Colonic mucosa (tissue), 4 donors: ENCODE measurements at regions not wholly inside any gene's neighbourhood (a gene's known extent, or its start where the extent isn't known, plus 50 kb on each side); places are given as distances from the start of the nearest gene placed in this dataset.

ENCODE experiments used
- DNase-seq: peaks from one replicate; pipeline ENCODE4 v3.0.0-alpha.2; 2020
- H3K27ac ChIP-seq: fragments of 200-600 bp; one replicate; pipeline ENCODE4 v1.8.0; 2021
- H3K27me3 ChIP-seq: fragments of 200-600 bp; one replicate; pipeline ENCODE4 v1.8.0; 2021
- H3K36me3 ChIP-seq: fragments of 200-600 bp; one replicate; pipeline ENCODE4 v1.8.0; 2021
- H3K4me1 ChIP-seq: fragments of 200-600 bp; one replicate; pipeline ENCODE4 v1.8.0; 2021; ENCODE audit warnings: mild to moderate bottlenecking
- H3K4me3 ChIP-seq: fragments of 200-600 bp; one replicate; pipeline ENCODE4 v1.8.0; 2021
- H3K9ac ChIP-seq, 2 donors: one replicate each; pipeline ENCODE4 v1.7.0; 2013; ENCODE audit warnings: control low read depth in 2 of 2, low read depth in 2 of 2, low read length in 2 of 2
- H3K9me3 ChIP-seq: fragments of 200-600 bp; one replicate; pipeline ENCODE4 v1.8.0; 2021
- CTCF ChIP-seq: fragments of 200-600 bp; IDR thresholded peaks from one replicate; pipeline ENCODE4 v1.8.0; 2022; ENCODE audit warnings: antibody characterized with exemption, mild to moderate bottlenecking
- intact Hi-C: fragments of 100-400 bp; cut with DNase I; formaldehyde crosslinking; loops from one replicate; pipeline ENCODE4 v1.14.1; 2022
- donor health status: healthy.
- donor health status: DM: no; HTN: no; CAD: no.
- donor health status: DM: no; HTN: no; CAD: no.

DNA sequence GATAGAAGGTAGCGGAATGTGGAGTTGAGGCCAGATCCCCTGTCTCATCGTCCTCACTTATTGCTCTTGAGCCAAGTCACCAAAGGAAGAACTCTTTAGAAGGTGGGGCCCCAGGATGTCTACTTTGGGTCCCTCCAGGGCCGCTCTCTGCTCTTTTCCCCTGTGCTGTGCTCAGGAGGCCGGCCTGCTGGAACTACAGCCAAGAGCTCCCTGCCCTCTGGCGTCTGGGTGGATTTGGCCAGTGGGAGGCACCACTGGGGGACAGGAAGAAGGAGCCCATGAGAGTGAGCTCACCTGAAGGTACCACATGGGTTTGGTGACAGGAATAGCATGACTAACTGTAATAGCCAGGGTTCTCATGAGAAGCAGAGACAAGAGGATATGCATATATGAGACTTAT, 97.7 kb upstream of the FAM180A start:
- Histone ChIP-seq H3K4me1 (no peaks in the 10 kb centered on the region), H3K36me3 (no peaks in the 10 kb centered on the region), H3K4me3 (no peak overlapping the region), H3K9me3 (no peaks in the 10 kb centered on the region), H3K9ac (no peak overlapping the region), H3K27ac (no peak overlapping the region), H3K27me3 (no peaks in the 10 kb centered on the region)
- DNase-seq: no peak
- no peak for TF ChIP-seq CTCF
- intact Hi-C loops: no loop called here

DNA sequence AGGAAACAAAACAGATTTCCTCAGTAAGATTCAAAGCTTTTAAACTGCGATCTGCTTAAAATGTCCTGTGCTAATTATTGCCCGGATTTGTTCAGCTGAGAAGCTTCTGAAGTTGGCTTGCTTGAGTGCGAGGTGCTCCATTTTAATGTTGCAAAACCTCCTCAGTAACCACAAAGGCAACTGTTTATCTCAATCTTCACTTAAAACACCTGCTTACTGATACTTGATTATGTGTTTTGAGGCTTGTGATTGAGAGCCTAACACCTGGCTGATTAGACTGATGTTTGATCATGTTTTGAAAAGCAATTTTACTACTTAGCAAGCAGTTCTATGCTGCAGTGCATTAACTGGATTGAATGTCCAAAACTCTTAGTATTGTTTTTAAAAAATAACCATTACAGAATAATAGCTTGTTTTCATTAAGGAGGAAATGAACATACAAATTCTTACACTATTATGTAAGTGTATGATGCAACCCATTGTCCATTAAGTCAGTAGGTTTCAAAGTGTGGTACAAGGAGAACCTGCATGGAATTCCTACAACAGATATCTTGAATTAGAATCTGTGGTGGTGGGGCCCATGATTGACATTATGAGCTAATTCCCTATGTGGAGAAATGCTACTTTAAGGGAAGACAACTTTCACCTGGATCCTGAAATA, 96.9 kb upstream of the FAM180A start:
- intact Hi-C loops: no loop called here
- H3K27me3 ChIP-seq: no peaks in the 10 kb centered on the region
- no peaks in the 10 kb centered on the region for H3K36me3 ChIP-seq
- no peak overlapping the region for H3K9ac ChIP-seq
- no peaks in the 10 kb centered on the region for H3K9me3 ChIP-seq
- no peaks in the 10 kb centered on the region for H3K4me1 ChIP-seq
- no peak for TF ChIP-seq CTCF
- DNase-seq: no peak
- no peak overlapping the region for H3K27ac ChIP-seq
- no peak overlapping the region for H3K4me3 ChIP-seq

- no peak overlapping the region for H3K4me3 ChIP-seq
- no peaks in the 10 kb centered on the region for H3K4me1 ChIP-seq
- H3K27ac ChIP-seq: no peak overlapping the region
- H3K9ac ChIP-seq: no peak overlapping the region
- TF ChIP-seq CTCF: no peak
- H3K36me3 ChIP-seq: no peaks in the 10 kb centered on the region
- DNase-seq: no peak
- intact Hi-C loops: no loop called here
- no peaks in the 10 kb centered on the region for H3K27me3 ChIP-seq
- no peaks in the 10 kb centered on the region for H3K9me3 ChIP-seq
Observed at GRCh38 chr7:135844903-135845302, 96.3 kb upstream of the FAM180A start.

DNA sequence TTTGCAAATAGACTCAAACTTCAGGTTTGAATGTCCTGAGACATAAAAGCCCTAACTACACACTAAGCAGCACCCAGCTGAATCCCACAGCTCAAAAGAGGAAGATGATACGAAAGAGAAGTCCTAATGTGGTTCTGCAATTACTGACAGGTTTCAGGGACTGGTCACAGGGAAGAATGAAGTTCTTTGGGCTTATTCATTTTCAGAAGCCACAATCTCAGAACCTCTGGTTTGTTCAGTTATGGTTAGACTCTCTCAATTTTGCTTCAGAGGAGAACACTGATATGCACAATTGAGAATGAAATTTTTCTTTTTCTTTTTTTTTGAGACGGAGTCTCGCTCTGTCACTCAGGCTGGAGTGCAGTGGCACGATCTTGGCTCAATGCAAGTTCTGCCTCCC, 94.6 kb upstream of the FAM180A start:
- intact Hi-C loops: no loop called here

GRCh38 chr7:135842446-135843179, 94.0 kb upstream of the FAM180A start:
- no peak overlapping the region for H3K9ac ChIP-seq
- no peak overlapping the region for H3K27ac ChIP-seq
- intact Hi-C loops: no loop called here
- no peaks in the 10 kb centered on the region for H3K36me3 ChIP-seq
- no peaks in the 10 kb centered on the region for H3K27me3 ChIP-seq
- H3K9me3 ChIP-seq: no peaks in the 10 kb centered on the region
- no peak for DNase-seq
- TF ChIP-seq CTCF: no peak
- no peaks in the 10 kb centered on the region for H3K4me1 ChIP-seq
- no peak overlapping the region for H3K4me3 ChIP-seq

More for the DNA sequence above, 94.6 kb upstream of the FAM180A start:
- TF ChIP-seq CTCF: no peak
- H3K9ac ChIP-seq: no peak overlapping the region
- no peaks in the 10 kb centered on the region for H3K4me1 ChIP-seq
- H3K27me3 ChIP-seq: no peaks in the 10 kb centered on the region
- no peak overlapping the region for H3K27ac ChIP-seq
- H3K9me3 ChIP-seq: no peaks in the 10 kb centered on the region
- DNase-seq: no peak
- H3K4me3 ChIP-seq: no peak overlapping the region
- no peaks in the 10 kb centered on the region for H3K36me3 ChIP-seq
